IPS-15b (cell line): ENCODE measurements at regions not wholly inside any gene's neighbourhood (a gene's known extent, or its start where the extent isn't known, plus 50 kb on each side); places are given as distances from the start of the nearest gene placed in this dataset.

Experiments used
- H3K27me3 ChIP-seq: one replicate; pipeline ENCODE4 v1.6.1; 2013; ENCODE audit warnings: low read length; ENCODE audit not compliant: control insufficient read depth, insufficient read depth
- H3K36me3 ChIP-seq: one replicate; pipeline ENCODE4 v1.6.1; 2013; ENCODE audit warnings: low read length; ENCODE audit not compliant: control insufficient read depth, insufficient read depth
- H3K4me1 ChIP-seq: one replicate; pipeline ENCODE4 v1.6.1; 2013; ENCODE audit warnings: mild to moderate bottlenecking, low read length; ENCODE audit not compliant: control insufficient read depth, insufficient read depth
- H3K4me3 ChIP-seq: one replicate; pipeline ENCODE4 v1.5.1; 2013; ENCODE audit warnings: low read depth, low read length
- H3K9ac ChIP-seq: one replicate; pipeline ENCODE4 v1.6.1; 2013; ENCODE audit warnings: low read depth, mild to moderate bottlenecking, low read length
- H3K9me3 ChIP-seq: one replicate; pipeline ENCODE4 v1.6.1; 2013; ENCODE audit warnings: mild to moderate bottlenecking, low read length; ENCODE audit not compliant: control insufficient read depth, insufficient read depth

- Histone ChIP-seq H3K27me3 (peaks cover 4% of the 10 kb centered on the region), H3K9me3 (no peaks in the 10 kb centered on the region), H3K4me1 (no peaks in the 10 kb centered on the region)
Observed at GRCh38 chr18:10036479-10036878, 122.7 kb downstream of the VAPA start.

GRCh38 chr18:10037181-10037580 lies 123.4 kb downstream of the VAPA start:
- Histone ChIP-seq H3K4me1 (no peaks in the 10 kb centered on the region), H3K9ac (no peak overlapping the region), H3K9me3 (no peaks in the 10 kb centered on the region), H3K27me3 (peaks cover 4% of the 10 kb centered on the region), H3K4me3 (no peak overlapping the region), H3K36me3 (no peaks in the 10 kb centered on the region)

More at GRCh38 chr18:10036479-10036878, 122.7 kb downstream of the VAPA start:
- Histone ChIP-seq H3K36me3 (no peaks in the 10 kb centered on the region), H3K9ac (no peak overlapping the region), H3K4me3 (no peak overlapping the region)

GRCh38 chr18:10038268-10038667 lies 124.5 kb downstream of the VAPA start:
- Histone ChIP-seq H3K4me3 (no peak overlapping the region), H3K27me3 (no peaks in the 10 kb centered on the region), H3K9me3 (no peaks in the 10 kb centered on the region), H3K9ac (no peak overlapping the region), H3K36me3 (no peaks in the 10 kb centered on the region), H3K4me1 (no peaks in the 10 kb centered on the region)

GRCh38 chr18:10040287-10041011 lies 126.6 kb downstream of the VAPA start:
- no peak overlapping the region for H3K9ac ChIP-seq
- no peaks in the 10 kb centered on the region for H3K9me3 ChIP-seq
- peaks cover 4% of the 10 kb centered on the region for H3K4me1 ChIP-seq
- H3K27me3 ChIP-seq: no peaks in the 10 kb centered on the region
- H3K4me3 ChIP-seq: no peak overlapping the region
- H3K36me3 ChIP-seq: no peaks in the 10 kb centered on the region

GRCh38 chr18:10041180-10041579 lies 127.4 kb downstream of the VAPA start:
- no peaks in the 10 kb centered on the region for H3K27me3 ChIP-seq
- no peaks in the 10 kb centered on the region for H3K9me3 ChIP-seq
- H3K4me1 ChIP-seq: peaks cover 4% of the 10 kb centered on the region
- H3K4me3 ChIP-seq: no peak overlapping the region
- H3K36me3 ChIP-seq: no peaks in the 10 kb centered on the region
- H3K9ac ChIP-seq: no peak overlapping the region

GRCh38 chr18:10042492-10042891 lies 128.7 kb downstream of the VAPA start:
- Histone ChIP-seq H3K4me1 (peaks cover 4% of the 10 kb centered on the region), H3K4me3 (no peak overlapping the region), H3K9ac (no peak overlapping the region), H3K27me3 (no peaks in the 10 kb centered on the region), H3K9me3 (no peaks in the 10 kb centered on the region), H3K36me3 (no peaks in the 10 kb centered on the region)

- H3K4me1 ChIP-seq: peaks cover 4% of the 10 kb centered on the region
- H3K9ac ChIP-seq: no peak overlapping the region
- H3K36me3 ChIP-seq: no peaks in the 10 kb centered on the region
- H3K9me3 ChIP-seq: no peaks in the 10 kb centered on the region
- no peak overlapping the region for H3K4me3 ChIP-seq
- no peaks in the 10 kb centered on the region for H3K27me3 ChIP-seq
Observed at GRCh38 chr18:10044054-10044453, 130.2 kb downstream of the VAPA start.

- Histone ChIP-seq H3K4me1 (peaks cover 4% of the 10 kb centered on the region), H3K36me3 (no peaks in the 10 kb centered on the region), H3K4me3 (no peak overlapping the region), H3K27me3 (no peaks in the 10 kb centered on the region), H3K9ac (no peak overlapping the region), H3K9me3 (no peaks in the 10 kb centered on the region)
Observed at GRCh38 chr18:10045296-10045891, 131.6 kb downstream of the VAPA start.

- Histone ChIP-seq H3K4me1 (peaks cover 4% of the 10 kb centered on the region), H3K36me3 (no peaks in the 10 kb centered on the region), H3K4me3 (no peak overlapping the region), H3K27me3 (no peaks in the 10 kb centered on the region), H3K9ac (no peak overlapping the region), H3K9me3 (no peaks in the 10 kb centered on the region)
Observed at GRCh38 chr18:10046178-10046807, 132.5 kb downstream of the VAPA start.

GRCh38 chr18:10047237-10047636 lies 133.4 kb downstream of the VAPA start:
- Histone ChIP-seq H3K27me3 (no peaks in the 10 kb centered on the region), H3K9me3 (no peaks in the 10 kb centered on the region), H3K4me1 (peaks cover 4% of the 10 kb centered on the region)

GRCh38 chr18:10049747-10050146 lies 135.9 kb downstream of the VAPA start:
- no peaks in the 10 kb centered on the region for H3K9me3 ChIP-seq
- no peak overlapping the region for H3K4me3 ChIP-seq
- no peaks in the 10 kb centered on the region for H3K27me3 ChIP-seq
- no peaks in the 10 kb centered on the region for H3K4me1 ChIP-seq
- H3K9ac ChIP-seq: no peak overlapping the region
- H3K36me3 ChIP-seq: no peaks in the 10 kb centered on the region

More at GRCh38 chr18:10047237-10047636, 133.4 kb downstream of the VAPA start:
- H3K4me3 ChIP-seq: no peak overlapping the region
- H3K36me3 ChIP-seq: no peaks in the 10 kb centered on the region
- no peak overlapping the region for H3K9ac ChIP-seq

GRCh38 chr18:10050956-10051355 lies 137.1 kb downstream of the VAPA start:
- no peaks in the 10 kb centered on the region for H3K36me3 ChIP-seq
- H3K9ac ChIP-seq: no peak overlapping the region
- no peaks in the 10 kb centered on the region for H3K9me3 ChIP-seq
- no peak overlapping the region for H3K4me3 ChIP-seq
- no peaks in the 10 kb centered on the region for H3K4me1 ChIP-seq
- no peaks in the 10 kb centered on the region for H3K27me3 ChIP-seq
